HCT116 (cell line): ENCODE measurements at regions not wholly inside any gene's neighbourhood (a gene's known extent, or its start where the extent isn't known, plus 50 kb on each side); places are given as distances from the start of the nearest gene placed in this dataset.

ENCODE experiments used
- ATAC-seq: fragments of 200-7000 bp; cut with Tn5 transposase; 2 replicates; pipeline ENCODE4 v1.9.1; 2020; ENCODE audit warnings: mild to moderate bottlenecking, moderate library complexity
- BruUV-seq: library from RNA; stranded (reverse); fragments of 400-500 nt; replicated peaks from 2 replicates; lab custom pipeline; 2021; lab: Mats Ljungman, UMichigan
- CTCF ChIA-PET: fragments of 300-600 bp; sonication (Branson Sonifier 250); formaldehyde crosslinking; loops from one replicate; lab custom pipeline; 2021; ENCODE audit warnings: antibody characterized with exemption; lab: Charles Lee
- POLR2A ChIA-PET: fragments of 300-600, 350-600 bp; sonication (Branson Sonifier 250); formaldehyde crosslinking; loops from one replicate; lab custom pipeline; 2021; ENCODE audit warnings: antibody characterized with exemption; lab: Charles Lee
- RAD21 ChIA-PET, 2 experiments: fragments of 300-600 bp; sonication (Branson Sonifier 250); formaldehyde crosslinking; loops; one replicate each; lab custom pipeline; 2023; ENCODE audit warnings: low total read pairs in 2 of 2; ENCODE audit not compliant: uncharacterized antibody in 2 of 2, unreplicated experiment in 2 of 2, low non-redundant PET in 1 of 2; lab: Charles Lee
- DNase-seq: peaks from one replicate; pipeline ENCODE4 v3.0.0-alpha.2; 2010; ENCODE audit warnings: low read depth, low spot score
- H2AFZ ChIP-seq: fragments of 200-600 bp; shearing (Covaris generic), sonication (generic); 2 replicates; pipeline ENCODE4 v1.6.1; 2017; ENCODE audit warnings: low read depth, mixed run types, mixed read lengths, antibody characterized with exemption, low read length; ENCODE audit not compliant: poor library complexity, severe bottlenecking
- H3K27ac ChIP-seq: 2 replicates; pipeline ENCODE4 v1.5.1; 2012; ENCODE audit warnings: low read depth, low read length
- H3K27me3 ChIP-seq: fragments of 200-600 bp; sonication (generic); 2 replicates; pipeline ENCODE4 v1.6.1; 2016; ENCODE audit warnings: mixed run types, low read length, mixed read lengths; ENCODE audit not compliant: insufficient read depth
- H3K36me3 ChIP-seq, 2 experiments: fragments of 200-500 bp in 1 of 2; fragments of 200-600 bp in 1 of 2; sonication (Bioruptor generic) in 1 of 2; sonication (generic) in 1 of 2; 2 replicates each; pipeline versions ENCODE4 v1.5.1 to v1.6.1; 2014 to 2016; ENCODE audit warnings: low read length in 2 of 2, inconsistent platforms in 1 of 2, mixed read lengths in 1 of 2, mixed run types in 1 of 2; ENCODE audit not compliant: insufficient read depth in 2 of 2, control insufficient read depth in 1 of 2
- H3K4me1 ChIP-seq, 2 experiments: fragments of 200-600 bp in 1 of 2; sonication (generic) in 1 of 2; 2 replicates each; pipeline versions ENCODE4 v1.5.1 to v1.6.1; 2012 to 2017; ENCODE audit warnings: low read length in 2 of 2, inconsistent platforms in 1 of 2, mild to moderate bottlenecking in 1 of 2, mixed read lengths in 1 of 2, mixed run types in 1 of 2, moderate library complexity in 1 of 2; ENCODE audit not compliant: insufficient read depth in 2 of 2, control insufficient read depth in 1 of 2
- H3K4me2 ChIP-seq: fragments of 200-600 bp; sonication (generic); 2 replicates; pipeline ENCODE4 v1.6.1; 2017; ENCODE audit warnings: mixed run types, low read length, mixed read lengths
- H3K4me3 ChIP-seq, 2 experiments: fragments of 200-600 bp in 1 of 2; sonication (generic) in 1 of 2; replicated peaks in 1 of 2; 2 replicates each; pipeline ENCODE4 v1.5.1; 2011 to 2016; ENCODE audit warnings: low read length in 2 of 2, control low read depth in 1 of 2, low read depth in 1 of 2, mild to moderate bottlenecking in 1 of 2, mixed read lengths in 1 of 2, mixed run types in 1 of 2
- H3K79me2 ChIP-seq: fragments of 200-600 bp; sonication (generic); 2 replicates; pipeline ENCODE4 v1.6.1; 2017; ENCODE audit warnings: mild to moderate bottlenecking, mixed run types, low read length, moderate library complexity, mixed read lengths; ENCODE audit not compliant: insufficient read depth
- H3K9ac ChIP-seq: fragments of 200-600 bp; sonication (generic); 2 replicates; pipeline ENCODE4 v1.6.1; 2016; ENCODE audit warnings: low read length, mixed read lengths
- H3K9me2 ChIP-seq: fragments of 200-600 bp; sonication (generic), shearing (Covaris generic); 2 replicates; pipeline ENCODE4 v1.6.1; 2017; ENCODE audit warnings: mixed run types, mild to moderate bottlenecking, moderate library complexity; ENCODE audit not compliant: insufficient read depth
- H3K9me3 ChIP-seq, 2 experiments: fragments of 200-500 bp in 1 of 2; fragments of 200-600 bp in 1 of 2; sonication (Bioruptor generic) in 1 of 2; sonication (generic) in 1 of 2; 2 replicates each; pipeline ENCODE4 v1.6.1; 2014 to 2017; ENCODE audit warnings: low read length in 2 of 2, mixed read lengths in 2 of 2, inconsistent platforms in 1 of 2, low read depth in 1 of 2, mild to moderate bottlenecking in 1 of 2, mixed run types in 1 of 2, moderate library complexity in 1 of 2; ENCODE audit not compliant: control insufficient read depth in 1 of 2, insufficient read depth in 1 of 2
- H4K20me1 ChIP-seq: fragments of 200-600 bp; sonication (generic), shearing (Covaris generic); 2 replicates; pipeline ENCODE4 v1.6.1; 2017; ENCODE audit warnings: mixed run types, mild to moderate bottlenecking, moderate library complexity; ENCODE audit not compliant: insufficient read depth
- CTCF ChIP-seq, 3 experiments: fragments of 200-600 bp in 1 of 3; sonication (generic) in 1 of 3; IDR thresholded peaks in 2 of 3; conservative IDR thresholded peaks in 1 of 3; 2 replicates each; pipeline ENCODE4 v1.5.1; 2012 to 2017; ENCODE audit warnings: low read depth in 2 of 3, low read length in 2 of 3, antibody characterized with exemption in 1 of 3, borderline replicate concordance in 1 of 3, control low read depth in 1 of 3, mild to moderate bottlenecking in 1 of 3, mixed read lengths in 1 of 3, mixed run types in 1 of 3, moderate library complexity in 1 of 3; ENCODE audit not compliant: insufficient read depth in 1 of 3
- EGR1 ChIP-seq: IDR thresholded peaks from 2 replicates; pipeline ENCODE4 v1.6.1; 2012; ENCODE audit warnings: low read depth
- ELF1 ChIP-seq: IDR thresholded peaks from 2 replicates; pipeline ENCODE4 v1.6.1; 2012; ENCODE audit warnings: low read depth, borderline replicate concordance
- EZH2phosphoT487 ChIP-seq: fragments of 200-600 bp; IDR thresholded peaks from 2 replicates; pipeline ENCODE4 v1.6.1; 2018; ENCODE audit warnings: antibody characterized with exemption, borderline replicate concordance
- JUND ChIP-seq: IDR thresholded peaks from 2 replicates; pipeline ENCODE4 v1.6.1; 2012
- POLR2AphosphoS5 ChIP-seq: IDR thresholded peaks from 2 replicates; pipeline ENCODE4 v1.6.1; 2011; ENCODE audit warnings: mild to moderate bottlenecking, low read depth, low read length, moderate library complexity
- RAD21 ChIP-seq: IDR thresholded peaks from 2 replicates; pipeline ENCODE4 v1.6.1; 2012; ENCODE audit warnings: low read depth, mild to moderate bottlenecking
- SRF ChIP-seq: IDR thresholded peaks from 2 replicates; pipeline ENCODE4 v1.6.1; 2012; ENCODE audit warnings: low read depth
- TCF7L2 ChIP-seq: IDR thresholded peaks from 2 replicates; pipeline ENCODE4 v1.7.0; 2011; ENCODE audit warnings: borderline replicate concordance, inconsistent platforms; ENCODE audit not compliant: insufficient read depth, insufficient read length; ENCODE audit errors: extremely low read depth
- YY1 ChIP-seq: IDR thresholded peaks from 2 replicates; pipeline ENCODE4 v1.6.1; 2011; ENCODE audit warnings: low read length, low read depth, moderate library complexity, mild to moderate bottlenecking; ENCODE audit not compliant: insufficient replicate concordance; ENCODE audit errors: extremely low read depth
- ZFX ChIP-seq: fragments of 450-650 bp; IDR thresholded peaks from 2 replicates; pipeline ENCODE4 v1.6.1; 2017
- ZNF274 ChIP-seq: fragments of 200-500 bp; sonication (Bioruptor generic); IDR thresholded peaks from 2 replicates; pipeline ENCODE4 v1.6.1; 2014; ENCODE audit warnings: mild to moderate bottlenecking, low read depth, low read length, inconsistent platforms
- intact Hi-C: fragments of 100-400 bp; cut with micrococcal nuclease; formaldehyde crosslinking; loops from 2 replicates; pipeline ENCODE4 v1.10.0; 2022
- TF ChIP-seq, protein P1 (sequence below): IDR thresholded peaks from 2 replicates; pipeline ENCODE4 v1.6.1; 2012; ENCODE audit warnings: low read depth

GRCh38 chr15:56307180-56307579 lies 58.0 kb upstream of the TEX9 start:
- Histone ChIP-seq H2AFZ (no peak overlapping the region), H3K4me1 (no peaks in the 10 kb centered on the region), H3K79me2 (no peaks in the 10 kb centered on the region), H3K9me3 (peaks cover 0 to 11% of the 10 kb centered on the region in 2 experiments; a peak in 2 of 4 replicates), H3K9ac (no peak overlapping the region), H3K36me3 (no peaks in the 10 kb centered on the region), H3K9me2 (no peaks in the 10 kb centered on the region), H3K4me3 (no peak overlapping the region), H3K27ac (no peak overlapping the region), H3K4me2 (no peak overlapping the region), H4K20me1 (no peaks in the 10 kb centered on the region), H3K27me3 (no peaks in the 10 kb centered on the region)
- DNase-seq (no peak), ATAC-seq (no peak)
- POLR2A ChIA-PET, result no interaction called here
- TF ChIP-seq, protein P1, sequence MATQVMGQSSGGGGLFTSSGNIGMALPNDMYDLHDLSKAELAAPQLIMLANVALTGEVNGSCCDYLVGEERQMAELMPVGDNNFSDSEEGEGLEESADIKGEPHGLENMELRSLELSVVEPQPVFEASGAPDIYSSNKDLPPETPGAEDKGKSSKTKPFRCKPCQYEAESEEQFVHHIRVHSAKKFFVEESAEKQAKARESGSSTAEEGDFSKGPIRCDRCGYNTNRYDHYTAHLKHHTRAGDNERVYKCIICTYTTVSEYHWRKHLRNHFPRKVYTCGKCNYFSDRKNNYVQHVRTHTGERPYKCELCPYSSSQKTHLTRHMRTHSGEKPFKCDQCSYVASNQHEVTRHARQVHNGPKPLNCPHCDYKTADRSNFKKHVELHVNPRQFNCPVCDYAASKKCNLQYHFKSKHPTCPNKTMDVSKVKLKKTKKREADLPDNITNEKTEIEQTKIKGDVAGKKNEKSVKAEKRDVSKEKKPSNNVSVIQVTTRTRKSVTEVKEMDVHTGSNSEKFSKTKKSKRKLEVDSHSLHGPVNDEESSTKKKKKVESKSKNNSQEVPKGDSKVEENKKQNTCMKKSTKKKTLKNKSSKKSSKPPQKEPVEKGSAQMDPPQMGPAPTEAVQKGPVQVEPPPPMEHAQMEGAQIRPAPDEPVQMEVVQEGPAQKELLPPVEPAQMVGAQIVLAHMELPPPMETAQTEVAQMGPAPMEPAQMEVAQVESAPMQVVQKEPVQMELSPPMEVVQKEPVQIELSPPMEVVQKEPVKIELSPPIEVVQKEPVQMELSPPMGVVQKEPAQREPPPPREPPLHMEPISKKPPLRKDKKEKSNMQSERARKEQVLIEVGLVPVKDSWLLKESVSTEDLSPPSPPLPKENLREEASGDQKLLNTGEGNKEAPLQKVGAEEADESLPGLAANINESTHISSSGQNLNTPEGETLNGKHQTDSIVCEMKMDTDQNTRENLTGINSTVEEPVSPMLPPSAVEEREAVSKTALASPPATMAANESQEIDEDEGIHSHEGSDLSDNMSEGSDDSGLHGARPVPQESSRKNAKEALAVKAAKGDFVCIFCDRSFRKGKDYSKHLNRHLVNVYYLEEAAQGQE, result no peak
- TF ChIP-seq ELF1 (no peak), POLR2AphosphoS5 (no peak), EGR1 (no peak), ZNF274 (no peak), RAD21 (no peak), CTCF (IDR thresholded peaks at IDR 0.05 in 2 of 3, conservative IDR thresholded peaks at IDR 0.05 in 1 of 3; ENCODE audit: borderline replicate concordance in 1 of 3, insufficient read depth in 1 of 3, low read depth in 2 of 3, low read length in 2 of 3) (no peak), SRF (no peak), ZFX (no peak), YY1 (no peak), JUND (no peak), EZH2phosphoT487 (no peak), TCF7L2 (no peak)
- intact Hi-C loops, result no loop called here
- CTCF ChIA-PET, result interaction anchor here (1.2 kb wide), 1 partner anchor 10 kb away, joined by 4 read pairs; no protein-coding TSS in a partner anchor
- RAD21 ChIA-PET, result no interaction called here
- no TSS peak for BruUV-seq
